Nephron (organoid): ENCODE measurements at regions not wholly inside any gene's neighbourhood (a gene's known extent, or its start where the extent isn't known, plus 50 kb on each side); places are given as distances from the start of the nearest gene placed in this dataset.
A peak's percentile ranks its signal among the peaks of the same experiment; 100 is the strongest.

ENCODE experiments used
- H3K27ac Mint-ChIP-seq, 3 experiments: 2 replicates each; pipeline ENCODE4 v1.8.0; 2020; ENCODE audit warnings: mixed read lengths in 3 of 3, mild to moderate bottlenecking in 2 of 3, moderate library complexity in 1 of 3
- H3K27me3 Mint-ChIP-seq: 2 replicates; pipeline ENCODE4 v1.8.0; 2021; ENCODE audit warnings: low read depth, mild to moderate bottlenecking, moderate library complexity, mixed read lengths
- H3K36me3 Mint-ChIP-seq: 2 replicates; pipeline ENCODE4 v1.8.0; 2020; ENCODE audit warnings: low read depth, mixed read lengths
- H3K4me1 Mint-ChIP-seq: 2 replicates; pipeline ENCODE4 v1.8.0; 2020; ENCODE audit warnings: mixed read lengths
- H3K4me3 Mint-ChIP-seq, 3 experiments: 2 replicates each; pipeline ENCODE4 v1.8.0; 2020; ENCODE audit warnings: mild to moderate bottlenecking in 3 of 3, mixed read lengths in 3 of 3, moderate library complexity in 2 of 3
- H3K9me3 Mint-ChIP-seq: 2 replicates; pipeline ENCODE4 v1.8.0; 2020; ENCODE audit warnings: mixed read lengths
- TF ChIP-seq, protein P1 (sequence below), 3 experiments: fragments of 200-600 bp; sonication (generic); IDR thresholded peaks; one replicate each; pipeline ENCODE4 v1.5.0; 2021; ENCODE audit warnings: antibody characterized with exemption in 3 of 3; ENCODE audit not compliant: unreplicated experiment in 3 of 3

DNA sequence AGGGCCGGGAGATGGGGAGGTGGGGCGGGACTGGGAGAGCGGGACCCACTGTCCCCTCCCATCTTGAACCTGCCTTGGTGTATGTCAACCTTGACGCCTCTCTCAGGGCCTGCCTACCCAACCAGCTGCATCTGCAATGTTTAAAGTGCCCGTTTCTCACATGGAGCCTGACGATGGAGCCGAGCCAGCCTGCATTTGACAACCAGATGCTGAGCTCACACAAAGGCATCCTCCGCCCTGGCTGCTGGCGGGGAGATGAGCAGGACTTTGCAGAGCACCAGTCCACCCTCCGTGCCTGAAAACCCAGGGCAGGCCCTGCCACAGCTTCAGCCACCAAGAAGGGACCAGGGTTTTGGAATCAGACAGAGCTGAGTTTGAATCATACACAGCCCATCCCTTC lies 141.1 kb upstream of the SMIM23 start:
- H3K4me3 Mint-ChIP-seq: no peak overlapping the region
- peaks cover 66% of the 10 kb centered on the region for H3K4me1 Mint-ChIP-seq
- no peak overlapping the region for H3K27ac Mint-ChIP-seq
- TF ChIP-seq, protein P1, sequence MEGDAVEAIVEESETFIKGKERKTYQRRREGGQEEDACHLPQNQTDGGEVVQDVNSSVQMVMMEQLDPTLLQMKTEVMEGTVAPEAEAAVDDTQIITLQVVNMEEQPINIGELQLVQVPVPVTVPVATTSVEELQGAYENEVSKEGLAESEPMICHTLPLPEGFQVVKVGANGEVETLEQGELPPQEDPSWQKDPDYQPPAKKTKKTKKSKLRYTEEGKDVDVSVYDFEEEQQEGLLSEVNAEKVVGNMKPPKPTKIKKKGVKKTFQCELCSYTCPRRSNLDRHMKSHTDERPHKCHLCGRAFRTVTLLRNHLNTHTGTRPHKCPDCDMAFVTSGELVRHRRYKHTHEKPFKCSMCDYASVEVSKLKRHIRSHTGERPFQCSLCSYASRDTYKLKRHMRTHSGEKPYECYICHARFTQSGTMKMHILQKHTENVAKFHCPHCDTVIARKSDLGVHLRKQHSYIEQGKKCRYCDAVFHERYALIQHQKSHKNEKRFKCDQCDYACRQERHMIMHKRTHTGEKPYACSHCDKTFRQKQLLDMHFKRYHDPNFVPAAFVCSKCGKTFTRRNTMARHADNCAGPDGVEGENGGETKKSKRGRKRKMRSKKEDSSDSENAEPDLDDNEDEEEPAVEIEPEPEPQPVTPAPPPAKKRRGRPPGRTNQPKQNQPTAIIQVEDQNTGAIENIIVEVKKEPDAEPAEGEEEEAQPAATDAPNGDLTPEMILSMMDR (IDR thresholded peaks at IDR 0.05; ENCODE audit: unreplicated experiment in 3 of 3): no peak
- peaks cover 35% of the 10 kb centered on the region for H3K27me3 Mint-ChIP-seq
- H3K9me3 Mint-ChIP-seq: no peaks in the 10 kb centered on the region
- H3K36me3 Mint-ChIP-seq: no peaks in the 10 kb centered on the region

DNA sequence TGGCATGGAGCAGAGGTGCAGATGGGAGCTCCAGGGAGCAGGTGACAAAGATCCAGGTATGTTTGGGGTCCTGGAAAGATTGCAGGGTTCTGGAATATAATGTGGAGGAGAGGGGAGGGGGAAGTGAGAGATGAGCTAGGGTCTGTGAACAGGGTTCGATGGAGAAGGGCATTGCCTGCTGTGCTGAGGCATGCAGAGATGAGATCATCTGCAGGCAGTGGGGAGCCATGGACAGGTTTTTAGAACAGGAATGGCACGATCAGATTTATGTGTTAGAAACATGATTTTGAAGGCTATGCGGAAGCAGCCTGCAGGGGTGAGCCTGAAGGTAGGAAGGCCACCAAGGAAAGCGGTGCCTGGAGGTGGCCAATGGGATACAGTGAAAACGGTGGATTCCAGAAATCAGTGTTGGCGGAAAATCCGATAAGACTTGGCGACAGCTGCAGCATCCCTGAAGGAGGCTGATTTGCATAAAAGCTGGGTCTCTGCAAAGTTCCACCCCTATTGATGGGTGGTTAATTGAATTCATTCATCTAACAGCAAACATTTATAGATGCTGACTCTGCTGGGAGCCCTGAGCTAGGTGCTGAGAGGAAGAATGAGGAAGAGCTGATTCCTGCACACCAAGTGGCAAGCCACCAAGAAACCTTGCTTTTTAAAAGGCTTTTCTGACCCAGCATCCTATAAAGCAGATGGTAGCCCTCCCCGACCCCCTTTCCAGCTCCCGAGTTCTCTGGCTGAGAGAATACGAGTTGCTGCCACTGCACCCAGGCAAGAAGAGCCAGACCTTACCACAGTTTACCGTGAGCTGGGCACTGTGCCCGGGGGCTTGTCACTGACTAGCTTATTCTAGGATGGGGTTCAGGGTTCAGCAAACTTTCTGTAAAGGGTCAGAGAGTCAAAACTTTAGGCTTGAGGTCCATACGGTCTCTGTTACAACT lies 139.2 kb upstream of the SMIM23 start:
- peak overlapping the region in 2 of 3 experiments; percentile 35 to 41 for H3K27ac Mint-ChIP-seq
- H3K27me3 Mint-ChIP-seq: peaks cover 25% of the 10 kb centered on the region
- H3K4me3 Mint-ChIP-seq: no peak overlapping the region
- no peaks in the 10 kb centered on the region for H3K9me3 Mint-ChIP-seq
- TF ChIP-seq, protein P1 (IDR thresholded peaks at IDR 0.05; ENCODE audit: unreplicated experiment in 3 of 3): no peak
- peaks cover 57% of the 10 kb centered on the region for H3K4me1 Mint-ChIP-seq
- no peaks in the 10 kb centered on the region for H3K36me3 Mint-ChIP-seq

DNA sequence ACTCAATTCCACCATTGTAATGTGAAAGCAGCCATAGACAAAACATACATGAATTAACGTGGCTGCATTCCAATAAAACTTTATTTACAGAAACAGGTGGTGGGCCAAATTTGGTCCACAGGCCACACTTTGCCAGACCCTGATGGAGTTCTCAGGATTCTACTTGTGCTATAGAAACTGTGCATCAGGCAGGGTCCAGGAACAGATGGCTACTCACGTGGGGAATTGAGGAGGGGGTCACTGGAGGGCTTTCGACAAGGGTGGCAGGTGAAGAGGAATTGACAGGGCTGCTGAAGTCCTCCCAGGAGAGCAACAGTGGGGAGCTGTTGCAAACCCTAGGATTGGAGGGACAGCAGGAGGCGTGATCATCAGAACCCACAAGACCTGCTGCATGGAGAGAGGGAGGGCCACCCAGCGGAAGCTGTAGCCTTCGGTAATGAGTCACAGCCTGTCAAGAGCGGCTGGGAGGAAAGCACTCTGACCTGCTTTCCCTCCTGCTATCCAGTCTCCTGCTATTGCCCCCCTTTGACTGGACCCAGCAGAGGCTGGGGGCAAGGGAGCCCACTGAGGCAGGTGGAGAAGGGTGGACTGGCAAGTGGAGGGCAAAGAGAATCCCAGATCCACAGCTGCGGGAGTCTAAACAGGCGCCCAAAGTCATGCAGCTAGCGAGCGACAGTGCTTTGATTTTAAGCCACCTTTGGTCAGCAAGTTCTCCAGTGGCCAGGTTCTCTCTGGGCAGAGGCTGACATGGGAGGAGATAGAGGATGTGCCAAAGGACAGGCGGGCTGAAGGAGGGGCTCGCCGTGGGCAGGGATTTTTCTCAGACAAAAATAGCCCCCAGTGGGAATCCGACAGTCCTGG lies 138.3 kb upstream of the SMIM23 start:
- Mint-ChIP-seq H3K4me3 (no peak overlapping the region), H3K27me3 (peaks cover 25% of the 10 kb centered on the region), H3K4me1 (peaks cover 57% of the 10 kb centered on the region), H3K27ac (peak overlapping the region in 2 of 3 experiments; percentile 35 to 44), H3K36me3 (no peaks in the 10 kb centered on the region), H3K9me3 (no peaks in the 10 kb centered on the region)
- TF ChIP-seq, protein P1 (IDR thresholded peaks at IDR 0.05; ENCODE audit: unreplicated experiment in 3 of 3): no peak

DNA sequence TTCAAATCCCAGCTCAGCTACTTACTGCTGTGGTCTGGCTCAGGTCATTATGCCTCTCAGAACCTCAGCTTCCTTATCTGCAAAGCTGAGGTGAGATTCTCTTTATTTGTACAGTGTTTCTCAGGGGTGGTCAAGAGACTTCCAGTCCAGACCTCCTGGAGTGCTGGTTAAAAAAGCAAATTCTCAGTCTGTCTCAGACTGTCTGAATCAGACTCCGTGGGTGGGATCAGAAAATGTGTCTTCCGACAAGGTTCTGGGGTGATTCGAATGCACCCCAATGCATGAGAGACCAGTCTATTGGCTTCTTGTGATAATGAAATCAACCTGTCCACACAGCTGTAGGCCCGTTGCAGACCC lies 137.7 kb upstream of the SMIM23 start:
- H3K27me3 Mint-ChIP-seq: peaks cover 25% of the 10 kb centered on the region
- no peak overlapping the region for H3K4me3 Mint-ChIP-seq
- H3K4me1 Mint-ChIP-seq: peaks cover 53% of the 10 kb centered on the region
- H3K27ac Mint-ChIP-seq: peak overlapping the region in 1 of 3 experiments; percentile 3
- no peaks in the 10 kb centered on the region for H3K36me3 Mint-ChIP-seq
- TF ChIP-seq, protein P1 (IDR thresholded peaks at IDR 0.05; ENCODE audit: unreplicated experiment in 3 of 3): no peak
- H3K9me3 Mint-ChIP-seq: no peaks in the 10 kb centered on the region

DNA sequence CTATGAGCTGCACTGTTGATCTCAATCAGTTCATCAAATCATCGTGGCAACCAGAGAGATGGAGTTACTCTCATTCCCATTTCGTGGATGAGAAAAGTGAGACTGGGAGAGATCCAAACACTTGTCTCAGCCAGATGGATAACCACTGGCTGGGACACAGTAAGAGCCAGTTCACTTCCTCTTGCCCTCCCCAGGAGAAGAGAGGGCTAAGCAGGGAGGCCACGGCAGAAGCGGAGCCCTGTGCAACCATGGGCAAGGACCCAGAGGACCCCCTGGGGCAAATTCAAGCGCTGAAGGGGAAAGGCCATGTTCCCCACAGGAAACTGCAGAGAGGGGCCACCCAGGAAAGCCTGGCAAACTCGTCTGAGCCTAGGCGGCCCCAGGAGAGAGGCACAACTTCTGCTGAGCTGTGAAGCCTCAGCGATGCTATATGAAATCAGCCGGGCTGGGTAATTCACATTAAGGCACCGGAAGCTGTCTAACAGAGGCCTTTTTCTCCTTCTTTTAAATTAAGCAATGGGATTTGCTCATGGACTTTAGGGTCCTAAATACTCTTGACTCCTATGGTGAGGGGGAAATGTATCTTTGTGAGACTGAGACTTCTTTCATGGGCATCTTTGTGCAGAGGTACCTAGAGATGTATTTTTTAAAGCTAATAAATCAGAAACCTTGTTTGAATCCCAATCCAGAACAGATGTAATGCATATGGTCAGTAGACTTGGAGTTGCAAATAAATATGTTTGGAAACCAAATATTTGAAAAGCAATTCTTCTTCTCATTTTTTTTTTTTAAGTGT lies 137.1 kb upstream of the SMIM23 start:
- H3K27ac Mint-ChIP-seq: peak overlapping the region in 1 of 3 experiments; percentile 3
- peaks cover 4% of the 10 kb centered on the region for H3K9me3 Mint-ChIP-seq

More for the DNA sequence above, 137.1 kb upstream of the SMIM23 start:
- H3K4me1 Mint-ChIP-seq: peaks cover 52% of the 10 kb centered on the region
- peaks cover 25% of the 10 kb centered on the region for H3K27me3 Mint-ChIP-seq
- TF ChIP-seq, protein P1 (IDR thresholded peaks at IDR 0.05; ENCODE audit: unreplicated experiment in 3 of 3): no peak
- H3K4me3 Mint-ChIP-seq: no peak overlapping the region
- H3K36me3 Mint-ChIP-seq: no peaks in the 10 kb centered on the region
